Omental fat pad (tissue), 3 donors: ENCODE measurements at regions not wholly inside any gene's neighbourhood (a gene's known extent, or its start where the extent isn't known, plus 50 kb on each side); places are given as distances from the start of the nearest gene placed in this dataset.

Experiments used
- ATAC-seq: fragments of 150-250 bp; one replicate; pipeline ENCODE4 v1.9.1; 2016; ENCODE audit warnings: mild to moderate bottlenecking, moderate library complexity; ENCODE audit not compliant: low FRiP score
- DNase-seq: peaks from one replicate; pipeline ENCODE4 v3.0.0-alpha.2; 2019; ENCODE audit warnings: low spot score
- TF ChIP-seq, protein P1 (sequence below), 3 donors: fragments of 450-650 bp; IDR thresholded peaks; one replicate each; pipeline ENCODE4 v1.5.1; 2016 to 2017; ENCODE audit warnings: antibody characterized with exemption in 3 of 3, mild to moderate bottlenecking in 3 of 3, moderate library complexity in 2 of 3

- DNase-seq (no peak), ATAC-seq (no peak)
- TF ChIP-seq, protein P1, sequence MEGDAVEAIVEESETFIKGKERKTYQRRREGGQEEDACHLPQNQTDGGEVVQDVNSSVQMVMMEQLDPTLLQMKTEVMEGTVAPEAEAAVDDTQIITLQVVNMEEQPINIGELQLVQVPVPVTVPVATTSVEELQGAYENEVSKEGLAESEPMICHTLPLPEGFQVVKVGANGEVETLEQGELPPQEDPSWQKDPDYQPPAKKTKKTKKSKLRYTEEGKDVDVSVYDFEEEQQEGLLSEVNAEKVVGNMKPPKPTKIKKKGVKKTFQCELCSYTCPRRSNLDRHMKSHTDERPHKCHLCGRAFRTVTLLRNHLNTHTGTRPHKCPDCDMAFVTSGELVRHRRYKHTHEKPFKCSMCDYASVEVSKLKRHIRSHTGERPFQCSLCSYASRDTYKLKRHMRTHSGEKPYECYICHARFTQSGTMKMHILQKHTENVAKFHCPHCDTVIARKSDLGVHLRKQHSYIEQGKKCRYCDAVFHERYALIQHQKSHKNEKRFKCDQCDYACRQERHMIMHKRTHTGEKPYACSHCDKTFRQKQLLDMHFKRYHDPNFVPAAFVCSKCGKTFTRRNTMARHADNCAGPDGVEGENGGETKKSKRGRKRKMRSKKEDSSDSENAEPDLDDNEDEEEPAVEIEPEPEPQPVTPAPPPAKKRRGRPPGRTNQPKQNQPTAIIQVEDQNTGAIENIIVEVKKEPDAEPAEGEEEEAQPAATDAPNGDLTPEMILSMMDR (IDR thresholded peaks at IDR 0.05), result no peak
Measured at GRCh38 chr2:153138651-153139375, 339.7 kb downstream of the RPRM start.

DNA sequence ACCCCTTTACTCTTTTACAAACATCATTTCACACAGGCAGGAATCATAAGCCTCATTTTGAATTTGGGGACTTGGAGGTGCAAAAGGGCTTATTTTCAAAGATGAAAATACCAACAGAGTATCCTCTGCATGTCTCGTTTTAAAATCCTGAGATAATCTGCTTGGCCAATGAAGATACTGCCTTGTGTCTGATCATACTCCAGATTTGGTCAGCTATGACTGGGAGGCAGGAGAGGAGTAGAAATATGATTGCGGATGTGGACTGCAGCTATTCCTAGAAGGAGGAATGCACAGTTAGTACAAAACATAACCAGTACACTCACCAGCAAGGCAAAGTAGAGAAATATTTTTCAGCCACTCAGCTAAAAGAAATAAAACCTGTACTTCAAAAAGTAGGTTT, 342.3 kb downstream of the RPRM start:
- TF ChIP-seq, protein P1 (IDR thresholded peaks at IDR 0.05), result no peak
- no peak for DNase-seq
- ATAC-seq, result no peak

- ATAC-seq (peak; percentile 26), DNase-seq (no peak)
- TF ChIP-seq, protein P1 (IDR thresholded peaks at IDR 0.05), result no peak
Measured at GRCh38 chr2:153134725-153135124, 343.8 kb downstream of the RPRM start.

DNA sequence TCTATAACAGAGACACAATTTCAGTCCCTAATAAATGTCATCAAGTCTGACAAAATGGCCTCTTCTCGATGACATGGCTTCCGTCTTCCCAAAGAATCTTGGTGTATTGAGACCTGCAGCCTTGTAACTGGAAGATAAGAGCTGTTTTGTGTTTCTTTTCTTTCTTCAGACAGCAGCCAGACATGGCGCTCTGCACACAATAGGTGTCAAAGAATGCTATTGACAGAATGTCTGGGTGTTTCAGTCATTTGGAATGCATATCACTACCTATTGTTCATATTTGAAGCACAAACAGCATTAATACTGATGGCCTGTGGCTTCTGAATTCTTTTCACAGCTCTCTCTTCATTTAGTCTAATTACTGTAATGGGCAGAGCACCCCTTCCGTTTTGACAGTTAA, 344.8 kb downstream of the RPRM start:
- TF ChIP-seq, protein P1 (IDR thresholded peaks at IDR 0.05), result no peak
- ATAC-seq, result no peak

GRCh38 chr2:153132418-153132817, 346.1 kb downstream of the RPRM start:
- TF ChIP-seq, protein P1 (IDR thresholded peaks at IDR 0.05), result no peak
- DNase-seq, result no peak
- ATAC-seq, result peak; percentile 83

More for the DNA sequence above, 344.8 kb downstream of the RPRM start:
- no peak for DNase-seq

- DNase-seq (no peak), ATAC-seq (no peak)
- TF ChIP-seq, protein P1 (IDR thresholded peaks at IDR 0.05), result no peak
Measured at GRCh38 chr2:153115141-153115540, 363.4 kb downstream of the RPRM start.

GRCh38 chr2:153110486-153110885, 368.1 kb downstream of the RPRM start:
- ATAC-seq (no peak), DNase-seq (no peak)
- TF ChIP-seq, protein P1 (IDR thresholded peaks at IDR 0.05), result no peak
